Trophoblast cell (in vitro differentiated cells and primary cell): ENCODE measurements at regions not wholly inside any gene's neighbourhood (a gene's known extent, or its start where the extent isn't known, plus 50 kb on each side); places are given as distances from the start of the nearest gene placed in this dataset.

ENCODE experiments used
- DNase-seq, 2 donors: peaks; one replicate each; pipeline ENCODE4 v3.0.0-alpha.2; 2016
- H2AFZ ChIP-seq: 2 replicates; pipeline ENCODE4 v1.6.1; 2013; ENCODE audit warnings: low read length, moderate library complexity, mild to moderate bottlenecking; ENCODE audit not compliant: insufficient read depth, poor library complexity
- H2AK5ac ChIP-seq: 2 replicates; pipeline ENCODE4 v1.6.1; 2013; ENCODE audit warnings: mild to moderate bottlenecking, low read length
- H2BK120ac ChIP-seq: 2 replicates; pipeline ENCODE4 v1.6.1; 2013; ENCODE audit warnings: low read length, mild to moderate bottlenecking, moderate library complexity; ENCODE audit not compliant: insufficient read depth, poor library complexity
- H2BK12ac ChIP-seq: 2 replicates; pipeline ENCODE4 v1.6.1; 2013; ENCODE audit warnings: mild to moderate bottlenecking, low read length, moderate library complexity
- H2BK5ac ChIP-seq: 2 replicates; pipeline ENCODE4 v1.6.1; 2013; ENCODE audit warnings: low read length, low read depth, moderate library complexity, mild to moderate bottlenecking; ENCODE audit not compliant: poor library complexity
- H3K14ac ChIP-seq: 2 replicates; pipeline ENCODE4 v1.6.1; 2013; ENCODE audit warnings: mild to moderate bottlenecking, low read length
- H3K18ac ChIP-seq: 2 replicates; pipeline ENCODE4 v1.6.1; 2013; ENCODE audit warnings: mild to moderate bottlenecking, low read length
- H3K23ac ChIP-seq: 2 replicates; pipeline ENCODE4 v1.6.1; 2013; ENCODE audit warnings: low read length
- H3K27ac ChIP-seq: 2 replicates; pipeline ENCODE4 v1.5.1; 2013; ENCODE audit warnings: low read depth, mild to moderate bottlenecking, inconsistent platforms, low read length, moderate library complexity
- H3K27me3 ChIP-seq: 2 replicates; pipeline ENCODE4 v1.6.1; 2013; ENCODE audit warnings: inconsistent platforms, mild to moderate bottlenecking, low read length, moderate library complexity; ENCODE audit not compliant: insufficient read depth
- H3K36me3 ChIP-seq, 2 experiments: 1 replicate in 1 of 2; 2 replicates in 1 of 2; pipeline ENCODE4 v1.6.1; 2013; ENCODE audit warnings: low read length in 2 of 2, mild to moderate bottlenecking in 2 of 2, moderate library complexity in 1 of 2; ENCODE audit not compliant: insufficient read depth in 2 of 2, control insufficient read depth in 1 of 2
- H3K4ac ChIP-seq: 2 replicates; pipeline ENCODE4 v1.6.1; 2013; ENCODE audit warnings: low read depth, mild to moderate bottlenecking, low read length, moderate library complexity
- H3K4me1 ChIP-seq, 2 experiments: 1 replicate in 1 of 2; 2 replicates in 1 of 2; pipeline ENCODE4 v1.6.1; 2013; ENCODE audit warnings: low read length in 2 of 2, mild to moderate bottlenecking in 2 of 2, moderate library complexity in 1 of 2; ENCODE audit not compliant: insufficient read depth in 2 of 2, control insufficient read depth in 1 of 2
- H3K4me2 ChIP-seq: 2 replicates; pipeline ENCODE4 v1.6.1; 2013; ENCODE audit warnings: inconsistent platforms, mild to moderate bottlenecking, low read length, moderate library complexity
- H3K4me3 ChIP-seq: 2 replicates; pipeline ENCODE4 v1.5.1; 2013; ENCODE audit warnings: mild to moderate bottlenecking, low read depth, low read length, inconsistent platforms
- H3K79me1 ChIP-seq: one replicate; pipeline ENCODE4 v1.6.1; 2013; ENCODE audit warnings: low read length
- H3K79me2 ChIP-seq: 2 replicates; pipeline ENCODE4 v1.6.1; 2013; ENCODE audit warnings: low read length, mild to moderate bottlenecking; ENCODE audit not compliant: control insufficient read depth, insufficient read depth, poor library complexity
- H3K9ac ChIP-seq: 2 replicates; pipeline ENCODE4 v1.6.1; 2013; ENCODE audit warnings: mild to moderate bottlenecking, low read length
- H3K9me3 ChIP-seq: 2 replicates; pipeline ENCODE4 v1.6.1; 2013; ENCODE audit warnings: low read depth, mild to moderate bottlenecking, control low read depth, inconsistent platforms, low read length; ENCODE audit not compliant: insufficient read depth
- H4K12ac ChIP-seq: 2 replicates; pipeline ENCODE4 v1.6.1; 2013; ENCODE audit warnings: low read depth, mild to moderate bottlenecking, low read length, moderate library complexity
- H4K8ac ChIP-seq: 2 replicates; pipeline ENCODE4 v1.6.1; 2013; ENCODE audit warnings: low read depth, mild to moderate bottlenecking, low read length, moderate library complexity
- H4K91ac ChIP-seq: one replicate; pipeline ENCODE4 v1.6.1; 2013; ENCODE audit warnings: low read depth, mild to moderate bottlenecking, low read length, moderate library complexity
- WGBS: extraction: QIAGEN DNeasy Blood & Tissue Kit; methylation state at CpG from one replicate; pipeline ENCODE4 v1.1.7; 2013; ENCODE audit warnings: missing lambda C conversion rate; ENCODE audit not compliant: insufficient read length, insufficient coverage; ENCODE audit errors: extremely low coverage; 5-methylcytosine and 5-hydroxymethylcytosine counted together

GRCh38 chr13:42417626-42418025, 145.7 kb downstream of the AKAP11 start:
- Histone ChIP-seq H3K79me1 (no peaks in the 10 kb centered on the region), H3K9ac (no peak overlapping the region), H2AK5ac (no peak overlapping the region), H3K4me3 (no peak overlapping the region), H3K4ac (no peak overlapping the region), H3K27ac (no peak overlapping the region), H3K36me3 (no peaks in the 10 kb centered on the region), H3K14ac (no peak overlapping the region), H4K91ac (no peak overlapping the region), H3K4me2 (no peak overlapping the region), H3K18ac (no peak overlapping the region), H3K23ac (no peak overlapping the region), H2BK120ac (no peak overlapping the region), H3K79me2 (no peaks in the 10 kb centered on the region), H2AFZ (no peak overlapping the region), H3K27me3 (no peaks in the 10 kb centered on the region), H3K4me1 (no peaks in the 10 kb centered on the region), H2BK12ac (no peak overlapping the region), H4K12ac (no peak overlapping the region), H2BK5ac (no peak overlapping the region), H4K8ac (no peak overlapping the region), H3K9me3 (no peaks in the 10 kb centered on the region)
- DNase-seq = no peak
- no CpG with 5 or more reads among the region's 3 CpGs for WGBS

- Histone ChIP-seq H3K27ac (no peak overlapping the region), H3K4me1 (no peaks in the 10 kb centered on the region), H3K27me3 (no peaks in the 10 kb centered on the region), H3K79me1 (no peaks in the 10 kb centered on the region), H3K18ac (no peak overlapping the region), H3K14ac (no peak overlapping the region), H3K23ac (no peak overlapping the region), H2BK12ac (no peak overlapping the region), H3K9ac (no peak overlapping the region), H4K91ac (no peak overlapping the region), H3K4me2 (no peak overlapping the region), H3K4me3 (no peak overlapping the region), H4K12ac (no peak overlapping the region), H3K79me2 (no peaks in the 10 kb centered on the region), H2BK5ac (no peak overlapping the region), H3K36me3 (no peaks in the 10 kb centered on the region), H2BK120ac (no peak overlapping the region), H2AK5ac (no peak overlapping the region), H3K4ac (no peak overlapping the region), H4K8ac (no peak overlapping the region), H3K9me3 (no peaks in the 10 kb centered on the region), H2AFZ (no peak overlapping the region)
- no CpG with 5 or more reads among the region's 2 CpGs for WGBS
- no peak for DNase-seq
Observed at GRCh38 chr13:42418184-42418583, 146.2 kb downstream of the AKAP11 start.

- no CpG with 5 or more reads among the region's 2 CpGs for WGBS
- Histone ChIP-seq H4K91ac (no peak overlapping the region), H3K79me2 (no peaks in the 10 kb centered on the region), H3K4ac (no peak overlapping the region), H3K18ac (no peak overlapping the region), H3K4me2 (no peak overlapping the region), H3K4me3 (no peak overlapping the region), H3K79me1 (no peaks in the 10 kb centered on the region), H2BK5ac (no peak overlapping the region), H3K23ac (no peak overlapping the region), H3K27ac (no peak overlapping the region), H3K9ac (no peak overlapping the region), H2AFZ (no peak overlapping the region), H3K36me3 (no peaks in the 10 kb centered on the region), H4K8ac (no peak overlapping the region), H3K9me3 (no peaks in the 10 kb centered on the region), H2AK5ac (no peak overlapping the region), H2BK120ac (no peak overlapping the region), H2BK12ac (no peak overlapping the region), H3K27me3 (no peaks in the 10 kb centered on the region), H3K4me1 (no peaks in the 10 kb centered on the region), H4K12ac (no peak overlapping the region), H3K14ac (no peak overlapping the region)
- no peak for DNase-seq
Observed at GRCh38 chr13:42420304-42420703, 148.4 kb downstream of the AKAP11 start.

- no peak overlapping the region for H2BK120ac ChIP-seq
- no peak for DNase-seq
- WGBS = no CpG with 5 or more reads among the region's 2 CpGs
- no peak overlapping the region for H3K9ac ChIP-seq
- no peak overlapping the region for H4K12ac ChIP-seq
- no peaks in the 10 kb centered on the region for H3K9me3 ChIP-seq
- H3K27ac ChIP-seq = no peak overlapping the region
- no peak overlapping the region for H3K23ac ChIP-seq
- no peak overlapping the region for H3K18ac ChIP-seq
- no peaks in the 10 kb centered on the region for H3K27me3 ChIP-seq
- H3K79me1 ChIP-seq = no peaks in the 10 kb centered on the region
- H3K79me2 ChIP-seq = no peaks in the 10 kb centered on the region
- H2AK5ac ChIP-seq = no peak overlapping the region
- H3K4me2 ChIP-seq = no peak overlapping the region
- H3K36me3 ChIP-seq = no peaks in the 10 kb centered on the region
- no peak overlapping the region for H3K4me3 ChIP-seq
- no peak overlapping the region for H3K4ac ChIP-seq
- no peak overlapping the region for H4K8ac ChIP-seq
- no peak overlapping the region for H3K14ac ChIP-seq
- no peak overlapping the region for H2AFZ ChIP-seq
- H2BK5ac ChIP-seq = no peak overlapping the region
- no peaks in the 10 kb centered on the region for H3K4me1 ChIP-seq
- H2BK12ac ChIP-seq = no peak overlapping the region
- H4K91ac ChIP-seq = no peak overlapping the region
Observed at GRCh38 chr13:42422681-42423080, 150.7 kb downstream of the AKAP11 start.
